Loucy (cell line): ENCODE measurements at regions not wholly inside any gene's neighbourhood (a gene's known extent, or its start where the extent isn't known, plus 50 kb on each side); places are given as distances from the start of the nearest gene placed in this dataset.

Experiments used
- H2AFZ ChIP-seq: fragments of 200-600 bp; sonication (generic); 2 replicates; pipeline ENCODE4 v1.6.0; 2016; ENCODE audit warnings: antibody characterized with exemption, mild to moderate bottlenecking, low read length, moderate library complexity
- H3F3A ChIP-seq: fragments of 200-600 bp; 2 replicates; pipeline ENCODE4 v1.6.0; 2016; ENCODE audit warnings: antibody characterized with exemption, low read depth, mild to moderate bottlenecking
- H3K27me3 ChIP-seq: fragments of 200-600 bp; sonication (generic); 2 replicates; pipeline ENCODE4 v1.6.1; 2014; ENCODE audit warnings: low read length, mild to moderate bottlenecking; ENCODE audit not compliant: insufficient read depth, poor library complexity, severe bottlenecking
- H3K36me3 ChIP-seq: fragments of 200-600 bp; sonication (generic); 2 replicates; pipeline ENCODE4 v1.6.1; 2016; ENCODE audit warnings: low read length; ENCODE audit not compliant: insufficient read depth
- H3K4me1 ChIP-seq: fragments of 200-600 bp; sonication (generic); 2 replicates; pipeline ENCODE4 v1.5.1; 2014; ENCODE audit warnings: low read length, mild to moderate bottlenecking; ENCODE audit not compliant: insufficient read depth, poor library complexity, severe bottlenecking
- H3K4me2 ChIP-seq: fragments of 200-600 bp; sonication (generic); 2 replicates; pipeline ENCODE4 v1.6.0; 2014; ENCODE audit warnings: antibody characterized with exemption, low read length, low read depth, mild to moderate bottlenecking; ENCODE audit not compliant: poor library complexity, severe bottlenecking
- H3K4me3 ChIP-seq: fragments of 200-600 bp; sonication (generic); 2 replicates; pipeline ENCODE4 v1.5.1; 2014; ENCODE audit warnings: low read length, mild to moderate bottlenecking, mixed read lengths; ENCODE audit not compliant: poor library complexity, severe bottlenecking
- H3K79me2 ChIP-seq: fragments of 200-600 bp; sonication (generic); 2 replicates; pipeline ENCODE4 v1.6.1; 2014; ENCODE audit warnings: low read length; ENCODE audit not compliant: insufficient read depth
- H3K9ac ChIP-seq: fragments of 200-600 bp; sonication (generic); 2 replicates; pipeline ENCODE4 v1.6.0; 2014; ENCODE audit warnings: mild to moderate bottlenecking, low read depth, low read length, moderate library complexity; ENCODE audit not compliant: poor library complexity, severe bottlenecking
- H3K9me2 ChIP-seq: fragments of 200-600 bp; sonication (generic); replicated peaks from 2 replicates; pipeline ENCODE4 v1.6.1; 2016; ENCODE audit warnings: low read depth, low read length, mixed read lengths
- H3K9me3 ChIP-seq: fragments of 200-600 bp; sonication (generic); 2 replicates; pipeline ENCODE4 v1.6.1; 2014; ENCODE audit warnings: mild to moderate bottlenecking, antibody characterized with exemption, low read length, low read depth; ENCODE audit not compliant: insufficient read depth
- H4K20me1 ChIP-seq: fragments of 200-600 bp; sonication (generic); 2 replicates; pipeline ENCODE4 v1.6.0; 2014; ENCODE audit warnings: antibody characterized with exemption, low read length, mild to moderate bottlenecking; ENCODE audit not compliant: insufficient read depth, poor library complexity, severe bottlenecking
- CTCF ChIP-seq: fragments of 200-600 bp; sonication (generic); conservative IDR thresholded peaks from 2 replicates; pipeline ENCODE4 v1.5.1; 2014; ENCODE audit warnings: mild to moderate bottlenecking, antibody characterized with exemption, low read length
- EZH2phosphoT487 ChIP-seq: fragments of 200-600 bp; IDR thresholded peaks from 2 replicates; pipeline ENCODE4 v1.6.1; 2018; ENCODE audit warnings: antibody characterized with exemption, mild to moderate bottlenecking, moderate library complexity, borderline replicate concordance

- no peaks in the 10 kb centered on the region for H3K4me1 ChIP-seq
- no peaks in the 10 kb centered on the region for H3K27me3 ChIP-seq
- H3K4me3 ChIP-seq: no peak overlapping the region
- no peaks in the 10 kb centered on the region for H3K36me3 ChIP-seq
- no peaks in the 10 kb centered on the region for H3K9me3 ChIP-seq
- H2AFZ ChIP-seq: no peak overlapping the region
- no peak overlapping the region for H3K9ac ChIP-seq
- H4K20me1 ChIP-seq: no peaks in the 10 kb centered on the region
- no peaks in the 10 kb centered on the region for H3K79me2 ChIP-seq
- H3F3A ChIP-seq: no peaks in the 10 kb centered on the region
- no peak overlapping the region for H3K4me2 ChIP-seq
- H3K9me2 ChIP-seq: no peaks in the 10 kb centered on the region
- TF ChIP-seq EZH2phosphoT487 (no peak), CTCF (no peak)
Observed at GRCh38 chr2:188142088-188142487, 149.6 kb upstream of the GULP1 start.

- Histone ChIP-seq H3K4me2 (no peak overlapping the region), H3K36me3 (no peaks in the 10 kb centered on the region), H3K4me3 (no peak overlapping the region), H3F3A (no peaks in the 10 kb centered on the region), H3K9me3 (no peaks in the 10 kb centered on the region), H4K20me1 (no peaks in the 10 kb centered on the region), H3K9me2 (no peaks in the 10 kb centered on the region), H2AFZ (no peak overlapping the region), H3K9ac (no peak overlapping the region), H3K27me3 (no peaks in the 10 kb centered on the region), H3K4me1 (no peaks in the 10 kb centered on the region), H3K79me2 (no peaks in the 10 kb centered on the region)
- TF ChIP-seq EZH2phosphoT487: no peak
- no peak for TF ChIP-seq CTCF
Observed at GRCh38 chr2:188142636-188143295, 148.9 kb upstream of the GULP1 start.

- H4K20me1 ChIP-seq: no peaks in the 10 kb centered on the region
- no peak overlapping the region for H2AFZ ChIP-seq
- no peaks in the 10 kb centered on the region for H3K27me3 ChIP-seq
- H3K4me3 ChIP-seq: no peak overlapping the region
- H3K9me2 ChIP-seq: no peaks in the 10 kb centered on the region
- no peaks in the 10 kb centered on the region for H3K79me2 ChIP-seq
- H3K4me1 ChIP-seq: no peaks in the 10 kb centered on the region
- no peak overlapping the region for H3K4me2 ChIP-seq
- TF ChIP-seq CTCF (no peak), EZH2phosphoT487 (no peak)
- H3K9ac ChIP-seq: no peak overlapping the region
- no peaks in the 10 kb centered on the region for H3K36me3 ChIP-seq
- H3F3A ChIP-seq: no peaks in the 10 kb centered on the region
- no peaks in the 10 kb centered on the region for H3K9me3 ChIP-seq
Observed at GRCh38 chr2:188145885-188146284, 145.8 kb upstream of the GULP1 start.
